Type B pancreatic cell (in vitro differentiated cells): ENCODE measurements at regions not wholly inside any gene's neighbourhood (a gene's known extent, or its start where the extent isn't known, plus 50 kb on each side); places are given as distances from the start of the nearest gene placed in this dataset.

ENCODE experiments used
- DNase-seq: peaks from one replicate; pipeline ENCODE4 v3.0.0; 2021; ENCODE audit warnings: mixed read lengths; ENCODE audit not compliant: unreplicated experiment; ENCODE audit errors: extremely low spot score
- H3K27ac Mint-ChIP-seq: 2 replicates; pipeline ENCODE4 v1.8.0; 2021; ENCODE audit warnings: mild to moderate bottlenecking, mixed read lengths
- H3K27me3 Mint-ChIP-seq: 2 replicates; pipeline ENCODE4 v1.8.0; 2021; ENCODE audit warnings: mixed read lengths
- H3K36me3 Mint-ChIP-seq: 2 replicates; pipeline ENCODE4 v1.8.0; 2021; ENCODE audit warnings: mixed read lengths
- H3K4me1 Mint-ChIP-seq: one replicate; pipeline ENCODE4 v1.8.0; 2021; ENCODE audit warnings: mixed read lengths; ENCODE audit not compliant: unreplicated experiment
- H3K4me3 Mint-ChIP-seq: 2 replicates; pipeline ENCODE4 v1.8.0; 2021; ENCODE audit warnings: mild to moderate bottlenecking, mixed read lengths
- H3K9me3 Mint-ChIP-seq: 2 replicates; pipeline ENCODE4 v1.8.0; 2021; ENCODE audit warnings: mixed read lengths
- CTCF ChIP-seq: fragments of 200-600 bp; sonication (generic); conservative IDR thresholded peaks from 2 replicates; pipeline ENCODE4 v1.5.0; 2021; ENCODE audit warnings: antibody characterized with exemption, mild to moderate bottlenecking

GRCh38 chr22:49143812-49144211 lies 683.9 kb downstream of the BRD1 start:
- no peak overlapping the region for H3K4me3 Mint-ChIP-seq
- no peak for TF ChIP-seq CTCF
- H3K27me3 Mint-ChIP-seq, result peaks cover 22% of the 10 kb centered on the region
- no peaks in the 10 kb centered on the region for H3K36me3 Mint-ChIP-seq
- no peak overlapping the region for H3K27ac Mint-ChIP-seq
- no peaks in the 10 kb centered on the region for H3K9me3 Mint-ChIP-seq
- H3K4me1 Mint-ChIP-seq, result no peaks in the 10 kb centered on the region
- no peak for DNase-seq

- no peak for TF ChIP-seq CTCF
- H3K4me3 Mint-ChIP-seq, result no peak overlapping the region
- DNase-seq, result no peak
Observed at GRCh38 chr22:49142891-49143290, 684.8 kb downstream of the BRD1 start.

GRCh38 chr22:49142296-49142695 lies 685.4 kb downstream of the BRD1 start:
- Mint-ChIP-seq H3K27ac (no peak overlapping the region), H3K4me1 (no peaks in the 10 kb centered on the region), H3K36me3 (no peaks in the 10 kb centered on the region), H3K4me3 (no peak overlapping the region), H3K9me3 (no peaks in the 10 kb centered on the region), H3K27me3 (peaks cover 17% of the 10 kb centered on the region)
- DNase-seq, result no peak
- no peak for TF ChIP-seq CTCF

More at GRCh38 chr22:49142891-49143290, 684.8 kb downstream of the BRD1 start:
- peaks cover 19% of the 10 kb centered on the region for H3K27me3 Mint-ChIP-seq
- no peaks in the 10 kb centered on the region for H3K9me3 Mint-ChIP-seq
- H3K27ac Mint-ChIP-seq, result no peak overlapping the region
- H3K36me3 Mint-ChIP-seq, result no peaks in the 10 kb centered on the region
- H3K4me1 Mint-ChIP-seq, result no peaks in the 10 kb centered on the region

- no peak for TF ChIP-seq CTCF
- Mint-ChIP-seq H3K27ac (no peak overlapping the region), H3K27me3 (peaks cover 17% of the 10 kb centered on the region), H3K4me1 (no peaks in the 10 kb centered on the region), H3K9me3 (no peaks in the 10 kb centered on the region), H3K4me3 (no peak overlapping the region), H3K36me3 (no peaks in the 10 kb centered on the region)
- DNase-seq, result no peak
Observed at GRCh38 chr22:49141761-49142160, 685.9 kb downstream of the BRD1 start.

GRCh38 chr22:49140911-49141665 lies 686.6 kb downstream of the BRD1 start:
- Mint-ChIP-seq H3K9me3 (no peaks in the 10 kb centered on the region), H3K4me1 (no peaks in the 10 kb centered on the region), H3K36me3 (no peaks in the 10 kb centered on the region), H3K27me3 (peaks cover 17% of the 10 kb centered on the region), H3K27ac (no peak overlapping the region), H3K4me3 (no peak overlapping the region)
- DNase-seq, result no peak
- no peak for TF ChIP-seq CTCF
